NT2/D1 (cell line): ENCODE measurements at regions not wholly inside any gene's neighbourhood (a gene's known extent, or its start where the extent isn't known, plus 50 kb on each side); places are given as distances from the start of the nearest gene placed in this dataset.

Source experiments
- DNase-seq: peaks from one replicate; pipeline ENCODE4 v3.0.0-alpha.2; 2011; ENCODE audit warnings: low read depth, low spot score
- H3K27me3 ChIP-seq: 2 replicates; pipeline ENCODE4 v1.6.0; 2011; ENCODE audit warnings: mild to moderate bottlenecking; ENCODE audit not compliant: insufficient read length, insufficient read depth
- H3K36me3 ChIP-seq: 2 replicates; pipeline ENCODE4 v1.6.1; 2011; ENCODE audit warnings: mild to moderate bottlenecking, low read length, mixed read lengths; ENCODE audit not compliant: insufficient read depth, insufficient read length
- H3K4me1 ChIP-seq: 2 replicates; pipeline ENCODE4 v1.5.1; 2011; ENCODE audit not compliant: insufficient read depth, insufficient read length
- H3K4me3 ChIP-seq: 2 replicates; pipeline ENCODE4 v1.5.1; 2011; ENCODE audit warnings: low read depth; ENCODE audit not compliant: insufficient read length
- H3K9ac ChIP-seq: 2 replicates; pipeline ENCODE4 v1.6.0; 2011; ENCODE audit warnings: low read depth; ENCODE audit not compliant: insufficient read length
- H3K9me3 ChIP-seq: 2 replicates; pipeline ENCODE4 v1.5.1; 2011; ENCODE audit warnings: mild to moderate bottlenecking, low read length; ENCODE audit not compliant: insufficient read depth
- SUZ12 ChIP-seq: IDR thresholded peaks from 2 replicates; pipeline ENCODE4 v1.6.1; 2011; ENCODE audit not compliant: insufficient read length, insufficient read depth; ENCODE audit errors: extremely low read depth
- YY1 ChIP-seq: IDR thresholded peaks from 2 replicates; pipeline ENCODE4 v1.6.1; 2011; ENCODE audit not compliant: insufficient read length, insufficient read depth
- ZNF274 ChIP-seq: IDR thresholded peaks from 2 replicates; pipeline ENCODE4 v1.6.1; 2011; ENCODE audit warnings: mild to moderate bottlenecking, low read depth, low read length

DNA sequence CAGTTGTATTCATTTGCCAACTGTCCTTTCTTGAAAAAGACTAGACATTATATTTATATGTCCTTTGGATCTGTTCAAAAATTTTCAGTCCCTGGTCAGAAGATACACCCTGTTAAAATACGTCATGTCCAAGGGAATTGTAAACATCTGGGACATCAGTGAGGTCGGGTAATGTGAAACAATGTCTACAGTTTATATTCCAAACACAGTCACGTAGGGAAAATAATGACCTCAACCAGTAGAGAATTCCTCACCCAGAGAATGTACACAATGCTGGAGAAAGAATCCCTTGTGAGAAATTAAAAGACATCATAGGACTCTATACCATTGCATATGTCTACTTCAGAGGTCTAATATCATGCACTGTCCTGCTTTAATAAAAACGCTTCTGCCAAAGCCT, 888.0 kb upstream of the CHAC2 start:
- H3K27me3 ChIP-seq: no peaks in the 10 kb centered on the region
- no peaks in the 10 kb centered on the region for H3K4me1 ChIP-seq
- H3K36me3 ChIP-seq: no peaks in the 10 kb centered on the region
- no peak overlapping the region for H3K9ac ChIP-seq
- TF ChIP-seq SUZ12: no peak
- TF ChIP-seq YY1: no peak
- no peak for TF ChIP-seq ZNF274
- H3K4me3 ChIP-seq: no peak overlapping the region
- no peaks in the 10 kb centered on the region for H3K9me3 ChIP-seq
- DNase-seq: no peak

- H3K4me3 ChIP-seq: no peak overlapping the region
- no peaks in the 10 kb centered on the region for H3K9me3 ChIP-seq
- no peak overlapping the region for H3K9ac ChIP-seq
- H3K27me3 ChIP-seq: no peaks in the 10 kb centered on the region
- H3K4me1 ChIP-seq: no peaks in the 10 kb centered on the region
- TF ChIP-seq SUZ12 (no peak), ZNF274 (no peak), YY1 (no peak)
- no peaks in the 10 kb centered on the region for H3K36me3 ChIP-seq
- no peak for DNase-seq
Measured at GRCh38 chr2:52877703-52878102, 889.9 kb upstream of the CHAC2 start.

DNA sequence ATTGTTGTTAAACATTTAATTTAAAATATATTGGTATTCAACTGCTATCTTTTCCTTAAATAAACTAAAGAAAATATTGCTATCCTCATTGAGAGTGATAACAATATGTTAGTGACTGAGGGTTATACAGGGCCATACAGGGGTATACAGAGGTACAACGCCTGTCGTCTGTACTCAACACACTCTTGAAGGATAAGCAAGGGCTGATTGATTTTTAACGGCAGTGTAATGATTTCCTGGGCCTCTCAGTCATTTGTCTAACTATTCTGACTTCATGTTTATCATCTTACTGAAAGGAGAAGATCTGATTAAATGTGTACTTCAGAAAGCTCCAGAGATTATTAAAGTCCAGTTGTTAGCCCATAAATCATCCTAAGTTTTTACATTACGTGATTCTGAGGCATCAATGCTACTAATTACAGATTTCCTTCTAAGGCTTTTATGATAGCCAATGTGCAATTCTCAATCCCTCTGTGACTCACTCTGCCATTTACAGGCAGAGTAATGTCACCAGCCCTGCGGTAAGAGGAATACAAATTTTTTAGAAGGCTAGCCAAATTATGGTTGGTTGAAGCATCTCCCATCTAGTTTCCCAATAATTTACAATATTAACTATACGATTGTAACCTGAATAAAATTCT, 893.0 kb upstream of the CHAC2 start:
- no peaks in the 10 kb centered on the region for H3K9me3 ChIP-seq
- no peak overlapping the region for H3K4me3 ChIP-seq
- TF ChIP-seq ZNF274 (no peak), SUZ12 (no peak), YY1 (no peak)
- H3K9ac ChIP-seq: no peak overlapping the region
- H3K27me3 ChIP-seq: no peaks in the 10 kb centered on the region
- no peaks in the 10 kb centered on the region for H3K36me3 ChIP-seq
- no peaks in the 10 kb centered on the region for H3K4me1 ChIP-seq
- DNase-seq: no peak

GRCh38 chr2:52862801-52863200, 904.8 kb upstream of the CHAC2 start:
- H3K9ac ChIP-seq: no peak overlapping the region
- no peaks in the 10 kb centered on the region for H3K27me3 ChIP-seq
- H3K9me3 ChIP-seq: no peaks in the 10 kb centered on the region
- DNase-seq: no peak
- H3K36me3 ChIP-seq: no peaks in the 10 kb centered on the region
- H3K4me3 ChIP-seq: no peak overlapping the region
- TF ChIP-seq SUZ12 (no peak), ZNF274 (no peak), YY1 (no peak)
- H3K4me1 ChIP-seq: no peaks in the 10 kb centered on the region

GRCh38 chr2:52861596-52861995, 906.0 kb upstream of the CHAC2 start:
- H3K27me3 ChIP-seq: no peaks in the 10 kb centered on the region
- no peak overlapping the region for H3K4me3 ChIP-seq
- H3K9ac ChIP-seq: no peak overlapping the region
- H3K9me3 ChIP-seq: no peaks in the 10 kb centered on the region
- no peaks in the 10 kb centered on the region for H3K36me3 ChIP-seq
- no peaks in the 10 kb centered on the region for H3K4me1 ChIP-seq
- no peak for TF ChIP-seq ZNF274
- TF ChIP-seq SUZ12: no peak
- TF ChIP-seq YY1: no peak
- DNase-seq: no peak

- TF ChIP-seq YY1 (no peak), ZNF274 (no peak), SUZ12 (no peak)
- DNase-seq: no peak
- no peaks in the 10 kb centered on the region for H3K27me3 ChIP-seq
- H3K9ac ChIP-seq: no peak overlapping the region
- no peaks in the 10 kb centered on the region for H3K4me1 ChIP-seq
- H3K9me3 ChIP-seq: no peaks in the 10 kb centered on the region
- no peak overlapping the region for H3K4me3 ChIP-seq
- no peaks in the 10 kb centered on the region for H3K36me3 ChIP-seq
Measured at GRCh38 chr2:52859065-52859464, 908.5 kb upstream of the CHAC2 start.

- Histone ChIP-seq H3K36me3 (no peaks in the 10 kb centered on the region), H3K27me3 (no peaks in the 10 kb centered on the region), H3K9me3 (no peaks in the 10 kb centered on the region), H3K4me3 (no peak overlapping the region), H3K4me1 (no peaks in the 10 kb centered on the region), H3K9ac (no peak overlapping the region)
- DNase-seq: no peak
- no peak for TF ChIP-seq SUZ12
- no peak for TF ChIP-seq ZNF274
- TF ChIP-seq YY1: no peak
Measured at GRCh38 chr2:52857722-52858121, 909.9 kb upstream of the CHAC2 start.
